Smooth muscle cell of the brain vasculature (primary cell): ENCODE measurements at regions not wholly inside any gene's neighbourhood (a gene's known extent, or its start where the extent isn't known, plus 50 kb on each side); places are given as distances from the start of the nearest gene placed in this dataset.

Experiments used
- DNase-seq: peaks from one replicate; pipeline ENCODE4 v3.0.0-alpha.2; 2012; ENCODE audit warnings: low read depth, low spot score

- no peak for DNase-seq
Measured at GRCh38 chr16:86740298-86740697, 161.9 kb downstream of the FOXL1 start.

GRCh38 chr16:86740906-86741799 is 162.8 kb downstream of the FOXL1 start:
- DNase-seq: peak; percentile 78

GRCh38 chr16:86747761-86748160 is 169.4 kb downstream of the FOXL1 start:
- DNase-seq: no peak

- DNase-seq: no peak
Measured at GRCh38 chr16:86748652-86749051, 170.3 kb downstream of the FOXL1 start.

GRCh38 chr16:86751076-86752030 is 173.0 kb downstream of the FOXL1 start:
- peak; percentile 70 for DNase-seq

GRCh38 chr16:86752582-86753175 is 174.3 kb downstream of the FOXL1 start:
- DNase-seq: no peak

- no peak for DNase-seq
Measured at GRCh38 chr16:86753399-86753798, 175.1 kb downstream of the FOXL1 start.

GRCh38 chr16:86755571-86756006 is 177.2 kb downstream of the FOXL1 start:
- no peak for DNase-seq

GRCh38 chr16:86756882-86757703 is 178.7 kb downstream of the FOXL1 start:
- DNase-seq: no peak

- DNase-seq: no peak
Measured at GRCh38 chr16:86757704-86758040, 179.3 kb downstream of the FOXL1 start.

GRCh38 chr16:86758932-86759331 is 180.6 kb downstream of the FOXL1 start:
- DNase-seq: no peak

GRCh38 chr16:86761111-86762031 is 183.0 kb downstream of the FOXL1 start:
- no peak for DNase-seq

GRCh38 chr16:86762095-86762494 is 183.7 kb downstream of the FOXL1 start:
- no peak for DNase-seq

- no peak for DNase-seq
Measured at GRCh38 chr16:86763819-86764218, 185.5 kb downstream of the FOXL1 start.

GRCh38 chr16:86764551-86764950 is 186.2 kb downstream of the FOXL1 start:
- no peak for DNase-seq

GRCh38 chr16:86765389-86766026 is 187.2 kb downstream of the FOXL1 start:
- no peak for DNase-seq

- DNase-seq: no peak
Measured at GRCh38 chr16:86766700-86767099, 188.4 kb downstream of the FOXL1 start.

- DNase-seq: no peak
Measured at GRCh38 chr16:86768228-86768791, 190.0 kb downstream of the FOXL1 start.

GRCh38 chr16:86768999-86769398 is 190.7 kb downstream of the FOXL1 start:
- DNase-seq: no peak
